Endothelial cell of umbilical vein (primary cell): ENCODE measurements at regions not wholly inside any gene's neighbourhood (a gene's known extent, or its start where the extent isn't known, plus 50 kb on each side); places are given as distances from the start of the nearest gene placed in this dataset.

Experiments
- BruUV-seq: library from RNA; stranded (reverse); fragments of 400-500 nt; replicated peaks from 2 replicates; lab custom pipeline; 2021; lab: Mats Ljungman, UMichigan
- CTCF ChIA-PET: fragments of 300-600, 350-600 bp; sonication (Branson Sonifier 250); formaldehyde crosslinking; loops from one replicate; lab custom pipeline; 2021; ENCODE audit warnings: antibody characterized with exemption, inconsistent platforms; lab: Charles Lee
- POLR2A ChIA-PET: fragments of 300-600, 350-600 bp; sonication (Branson Sonifier 250); formaldehyde crosslinking; loops from one replicate; lab custom pipeline; 2021; ENCODE audit warnings: antibody characterized with exemption, inconsistent platforms; lab: Charles Lee
- DNase-seq: peaks from one replicate; pipeline ENCODE4 v3.0.0-alpha.2; 2011; ENCODE audit warnings: low read depth, low spot score
- FAIRE-seq: peaks from 2 replicates; lab custom pipeline; 2011; peaks lifted over from hg19 to GRCh38; lab: Jason Lieb, UNC
- H2AFZ ChIP-seq: 2 replicates; pipeline ENCODE4 v1.6.0; 2012; ENCODE audit warnings: low read depth, low read length, control low read depth, inconsistent platforms
- H3K27ac ChIP-seq: 2 replicates; pipeline ENCODE4 v1.5.1; 2011; ENCODE audit warnings: low read depth, mild to moderate bottlenecking, control low read depth, low read length, moderate library complexity; ENCODE audit not compliant: insufficient read depth
- H3K27me3 ChIP-seq, 2 experiments: 2 replicates each; pipeline versions ENCODE4 v1.6.0 to v1.6.1; 2011; ENCODE audit warnings: low read length in 2 of 2, mixed read lengths in 1 of 2; ENCODE audit not compliant: control insufficient read depth in 2 of 2, insufficient read depth in 2 of 2
- H3K36me3 ChIP-seq, 2 experiments: 2 replicates in 1 of 2; 3 replicates in 1 of 2; pipeline ENCODE4 v1.5.1; 2011; ENCODE audit warnings: low read length in 2 of 2, mild to moderate bottlenecking in 1 of 2, moderate library complexity in 1 of 2; ENCODE audit not compliant: control insufficient read depth in 2 of 2, insufficient read depth in 2 of 2; ENCODE audit errors: extremely low read depth in 1 of 2
- H3K4me1 ChIP-seq: 3 replicates; pipeline ENCODE4 v1.5.1; 2011; ENCODE audit warnings: mild to moderate bottlenecking, low read length; ENCODE audit not compliant: control insufficient read depth, insufficient read depth; ENCODE audit errors: extremely low read depth
- H3K4me2 ChIP-seq: 2 replicates; pipeline ENCODE4 v1.6.1; 2011; ENCODE audit warnings: low read length, control low read depth, mixed read lengths; ENCODE audit not compliant: insufficient read depth
- H3K4me3 ChIP-seq, 3 experiments: fragments of 200-600 bp in 1 of 3; sonication (generic), shearing (Covaris generic) in 1 of 3; replicated peaks in 1 of 3; 2 replicates each; pipeline ENCODE4 v1.5.1; 2011 to 2016; ENCODE audit warnings: control low read depth in 3 of 3, low read length in 3 of 3, mild to moderate bottlenecking in 2 of 3, inconsistent platforms in 1 of 3, low read depth in 1 of 3, moderate library complexity in 1 of 3; ENCODE audit not compliant: insufficient read depth in 1 of 3
- H3K79me2 ChIP-seq: 2 replicates; pipeline ENCODE4 v1.6.0; 2012; ENCODE audit warnings: low read length, inconsistent platforms; ENCODE audit not compliant: control insufficient read depth, insufficient read depth
- H3K9ac ChIP-seq: replicated peaks from 2 replicates; pipeline ENCODE3; 2011; ENCODE audit warnings: low read length, control low read depth; ENCODE audit not compliant: insufficient read depth; ENCODE audit errors: extremely low read depth
- H3K9me1 ChIP-seq: replicated peaks from 3 replicates; pipeline ENCODE4 v1.6.0; 2011; ENCODE audit warnings: mild to moderate bottlenecking, low read length; ENCODE audit not compliant: control insufficient read depth, insufficient read depth; ENCODE audit errors: extremely low read depth
- H3K9me3 ChIP-seq: replicated peaks from 2 replicates; pipeline ENCODE4 v1.5.1; 2012; ENCODE audit warnings: low read length, inconsistent platforms; ENCODE audit not compliant: control insufficient read depth, insufficient read depth
- H4K20me1 ChIP-seq: replicated peaks from 2 replicates; pipeline ENCODE3; 2011; ENCODE audit warnings: mild to moderate bottlenecking, low read length; ENCODE audit not compliant: control insufficient read depth, insufficient read depth; ENCODE audit errors: extremely low read depth
- CTCF ChIP-seq, 2 donors: IDR thresholded peaks; 1 replicate in 1 of 2; 2 replicates in 1 of 2; pipeline ENCODE4 v1.5.1; 2011; ENCODE audit warnings: low read length in 2 of 2, mild to moderate bottlenecking in 2 of 2, moderate library complexity in 2 of 2, control low read depth in 1 of 2, inconsistent platforms in 1 of 2, low read depth in 1 of 2; ENCODE audit not compliant: insufficient read depth in 1 of 2; ENCODE audit errors: extremely low read depth in 1 of 2
- EZH2 ChIP-seq: IDR thresholded peaks from 2 replicates; pipeline ENCODE4 v1.6.1; 2012; ENCODE audit warnings: borderline replicate concordance, low read depth, mild to moderate bottlenecking, moderate library complexity, low read length, inconsistent platforms; ENCODE audit not compliant: severe bottlenecking
- FOS ChIP-seq: IDR thresholded peaks from 2 replicates; pipeline ENCODE4 v1.6.1; 2011; ENCODE audit warnings: mild to moderate bottlenecking, low read length, moderate library complexity, borderline replicate concordance; ENCODE audit not compliant: insufficient read depth
- GATA2 ChIP-seq: IDR thresholded peaks from 2 replicates; pipeline ENCODE4 v1.7.0; 2011; ENCODE audit warnings: low read depth, mild to moderate bottlenecking, moderate library complexity, mixed read lengths, low read length; ENCODE audit not compliant: insufficient read length, insufficient read depth
- JUN ChIP-seq: IDR thresholded peaks from 2 replicates; pipeline ENCODE4 v1.6.1; 2011; ENCODE audit warnings: borderline replicate concordance, low read depth; ENCODE audit not compliant: insufficient read length, insufficient read depth
- MAX ChIP-seq: IDR thresholded peaks from 2 replicates; pipeline ENCODE4 v1.6.1; 2011; ENCODE audit not compliant: insufficient read depth, insufficient read length
- MYC ChIP-seq: IDR thresholded peaks from one replicate; pipeline ENCODE4 v1.6.1; 2011; ENCODE audit warnings: mild to moderate bottlenecking, low read depth, low read length
- dilution Hi-C: fragments of 300-500 bp; cut with MboI; formaldehyde crosslinking; loops from one replicate; pipeline ENCODE4 v1.15.0; 2019; ENCODE audit warnings: low sequenced_read_pairs; ENCODE audit not compliant: extremely low pct_ligation_motif_present
- intact Hi-C: fragments of 100-400 bp; cut with micrococcal nuclease; formaldehyde crosslinking; loops from one replicate; pipeline ENCODE4 v1.10.0; 2022

GRCh38 chr9:118689280-118689679 lies 680.0 kb downstream of the BRINP1 start:
- H4K20me1 ChIP-seq = no peaks in the 10 kb centered on the region
- H3K27me3 ChIP-seq = no peaks in the 10 kb centered on the region
- H2AFZ ChIP-seq = no peak overlapping the region
- no peak overlapping the region for H3K4me3 ChIP-seq
- ChIA-PET POLR2A (no interaction called here), CTCF (no interaction called here)
- H3K4me2 ChIP-seq = no peak overlapping the region
- dilution Hi-C loops = no loop called here
- no peak for DNase-seq
- no peak overlapping the region for H3K27ac ChIP-seq
- TF ChIP-seq FOS (no peak), MYC (no peak), MAX (no peak)
- no peak for FAIRE-seq
- no peaks in the 10 kb centered on the region for H3K79me2 ChIP-seq
- intact Hi-C loops = no loop called here
- H3K9me1 ChIP-seq = no peaks in the 10 kb centered on the region
- H3K4me1 ChIP-seq = no peaks in the 10 kb centered on the region
- no peak overlapping the region for H3K9ac ChIP-seq
- no TSS peak for BruUV-seq
- no peaks in the 10 kb centered on the region for H3K36me3 ChIP-seq
- H3K9me3 ChIP-seq = no peaks in the 10 kb centered on the region

GRCh38 chr9:118692613-118693012 lies 676.6 kb downstream of the BRINP1 start:
- dilution Hi-C loops = no loop called here
- CTCF ChIA-PET = no interaction called here
- no peak for FAIRE-seq

More at GRCh38 chr9:118692613-118693012, 676.6 kb downstream of the BRINP1 start:
- DNase-seq = no peak
- Histone ChIP-seq H3K4me2 (no peak overlapping the region), H2AFZ (no peak overlapping the region), H3K9ac (no peak overlapping the region), H3K27me3 (no peaks in the 10 kb centered on the region), H3K27ac (no peak overlapping the region), H3K79me2 (no peaks in the 10 kb centered on the region), H4K20me1 (no peaks in the 10 kb centered on the region), H3K36me3 (no peaks in the 10 kb centered on the region), H3K9me3 (no peaks in the 10 kb centered on the region), H3K4me3 (no peak overlapping the region), H3K9me1 (no peaks in the 10 kb centered on the region), H3K4me1 (no peaks in the 10 kb centered on the region)
- POLR2A ChIA-PET = no interaction called here
- no TSS peak for BruUV-seq
- intact Hi-C loops = no loop called here
- TF ChIP-seq JUN = no peak
- no peak for TF ChIP-seq GATA2
- TF ChIP-seq EZH2 = no peak
- TF ChIP-seq CTCF (IDR thresholded peaks at IDR 0.05; ENCODE audit: extremely low read depth in 1 of 2, insufficient read depth in 1 of 2, low read depth in 1 of 2, low read length in 2 of 2) = no peak
- TF ChIP-seq MYC = no peak
- TF ChIP-seq FOS = no peak
